WTC11 (cell line): ENCODE measurements at regions not wholly inside any gene's neighbourhood (a gene's known extent, or its start where the extent isn't known, plus 50 kb on each side); places are given as distances from the start of the nearest gene placed in this dataset.

Source experiments
- ATAC-seq: fragments of 200-7000 bp; cut with Tn5 transposase; 2 replicates; pipeline ENCODE4 v1.10.0; 2021; ENCODE audit warnings: mild to moderate bottlenecking, moderate library complexity
- CTCF ChIA-PET: fragments of 300-600 bp; sonication (Branson Sonifier 250); formaldehyde crosslinking; loops from one replicate; lab custom pipeline; 2021; ENCODE audit warnings: antibody characterized with exemption; lab: Charles Lee
- POLR2A ChIA-PET: fragments of 350-600 bp; sonication (Branson Sonifier 250); formaldehyde crosslinking; loops from one replicate; lab custom pipeline; 2021; ENCODE audit warnings: antibody characterized with exemption; lab: Charles Lee
- DNase-seq: peaks from one replicate; pipeline ENCODE4 v3.0.0; 2021; ENCODE audit warnings: low spot score
- H3K27ac Mint-ChIP-seq: 2 replicates; pipeline ENCODE4 v1.8.0; 2021; ENCODE audit warnings: mixed read lengths
- H3K27me3 Mint-ChIP-seq: 2 replicates; pipeline ENCODE4 v1.8.0; 2021; ENCODE audit warnings: low read depth, mild to moderate bottlenecking, moderate library complexity, mixed read lengths
- H3K36me3 Mint-ChIP-seq: 2 replicates; pipeline ENCODE4 v1.8.0; 2021; ENCODE audit warnings: mixed read lengths
- H3K4me1 Mint-ChIP-seq: 2 replicates; pipeline ENCODE4 v1.8.0; 2022; ENCODE audit warnings: mixed read lengths
- H3K4me3 Mint-ChIP-seq: 2 replicates; pipeline ENCODE4 v1.8.0; 2021; ENCODE audit warnings: mild to moderate bottlenecking, moderate library complexity, mixed read lengths
- H3K9me3 Mint-ChIP-seq: 2 replicates; pipeline ENCODE4 v1.8.0; 2021; ENCODE audit warnings: mixed read lengths
- AFF4 ChIP-seq: sonication (generic); formaldehyde crosslinking; IDR thresholded peaks from 2 replicates; pipeline ENCODE4 v1.8.1; 2023; ENCODE audit warnings: mild to moderate bottlenecking, missing genetic modification reagents, borderline replicate concordance
- ARID4B ChIP-seq: sonication (generic); formaldehyde crosslinking; IDR thresholded peaks from 2 replicates; pipeline ENCODE4 v1.8.0; 2023; ENCODE audit warnings: missing genetic modification reagents, mild to moderate bottlenecking, borderline replicate concordance
- ATF2 ChIP-seq: sonication (generic); formaldehyde crosslinking; IDR thresholded peaks from 2 replicates; pipeline ENCODE4 v1.8.1; 2022; ENCODE audit warnings: low read depth, missing genetic modification reagents, borderline replicate concordance
- EMX1 ChIP-seq: fragments of 250-450 bp; sonication (Bioruptor Pico); IDR thresholded peaks from 2 replicates; pipeline ENCODE4 v1.8.0; 2021; ENCODE audit warnings: mild to moderate bottlenecking
- FOXJ3 ChIP-seq: sonication (generic); formaldehyde crosslinking; IDR thresholded peaks from 2 replicates; pipeline ENCODE4 v1.9.0; 2021; ENCODE audit warnings: missing genetic modification reagents, mild to moderate bottlenecking, borderline replicate concordance
- FOXK1 ChIP-seq: sonication (generic); formaldehyde crosslinking; IDR thresholded peaks from 2 replicates; pipeline ENCODE4 v1.8.0; 2022; ENCODE audit warnings: mild to moderate bottlenecking, moderate library complexity, missing genetic modification reagents
- IRF2 ChIP-seq: sonication (generic); formaldehyde crosslinking; IDR thresholded peaks from 2 replicates; pipeline ENCODE4 v1.8.0; 2022; ENCODE audit warnings: low read depth, missing genetic modification reagents, borderline replicate concordance
- JAZF1 ChIP-seq: fragments of 250-450 bp; sonication (Bioruptor Pico); IDR thresholded peaks from 2 replicates; pipeline ENCODE4 v1.9.0; 2021; ENCODE audit warnings: moderate library complexity, mild to moderate bottlenecking, inconsistent platforms
- KAT7 ChIP-seq: sonication (generic); formaldehyde crosslinking; IDR thresholded peaks from 2 replicates; pipeline ENCODE4 v1.8.1; 2023; ENCODE audit warnings: missing genetic modification reagents, mild to moderate bottlenecking, borderline replicate concordance
- MAX ChIP-seq: sonication (generic); formaldehyde crosslinking; IDR thresholded peaks from 2 replicates; pipeline ENCODE4 v1.8.0; 2022; ENCODE audit warnings: mild to moderate bottlenecking, missing genetic modification reagents
- TP53 ChIP-seq: sonication (generic); formaldehyde crosslinking; IDR thresholded peaks from 2 replicates; pipeline ENCODE4 v1.8.1; 2023; ENCODE audit warnings: mild to moderate bottlenecking, missing genetic modification reagents
- ZNF138 ChIP-seq: sonication (generic); formaldehyde crosslinking; conservative IDR thresholded peaks from 2 replicates; pipeline ENCODE4 v1.8.1; 2022; ENCODE audit warnings: mild to moderate bottlenecking, moderate library complexity, missing genetic modification reagents
- ZNF219 ChIP-seq: sonication (generic); formaldehyde crosslinking; IDR thresholded peaks from 2 replicates; pipeline ENCODE4 v1.8.0; 2023; ENCODE audit warnings: missing genetic modification reagents, mild to moderate bottlenecking, borderline replicate concordance
- ZNF396 ChIP-seq: fragments of 250-450 bp; sonication (Bioruptor Pico); IDR thresholded peaks from 2 replicates; pipeline ENCODE4 v1.8.0; 2021; ENCODE audit warnings: mild to moderate bottlenecking, moderate library complexity, borderline replicate concordance
- ZNF423 ChIP-seq: fragments of 250-450 bp; sonication (Bioruptor Pico); IDR thresholded peaks from 2 replicates; pipeline ENCODE4 v2.1.2; 2022; ENCODE audit warnings: mild to moderate bottlenecking, moderate library complexity
- ZNF425 ChIP-seq: fragments of 250-450 bp; sonication (Bioruptor Pico); conservative IDR thresholded peaks from 2 replicates; pipeline ENCODE4 v1.9.0; 2021; ENCODE audit warnings: mild to moderate bottlenecking
- ZNF512 ChIP-seq: sonication (generic); formaldehyde crosslinking; IDR thresholded peaks from 2 replicates; pipeline ENCODE4 v1.8.1; 2022; ENCODE audit warnings: missing genetic modification reagents, borderline replicate concordance

GRCh38 chr21:15366555-15366954 lies 301.8 kb upstream of the NRIP1 start:
- no peak for ATAC-seq
- ChIA-PET POLR2A (no interaction called here), CTCF (interaction anchor here (1.7 kb wide), 1 partner anchor 154 kb away, joined by 4 read pairs; no protein-coding TSS in a partner anchor)
- Mint-ChIP-seq H3K36me3 (peaks cover 17% of the 10 kb centered on the region), H3K27ac (peak overlapping the region; percentile 95), H3K9me3 (peaks cover 13% of the 10 kb centered on the region), H3K27me3 (no peaks in the 10 kb centered on the region), H3K4me1 (peaks cover 31% of the 10 kb centered on the region), H3K4me3 (peak overlapping the region; percentile 20; the same call in 1 of the 2 replicates)
- TF ChIP-seq ZNF138 (CRISPR knock-in tag) (no peak), FOXJ3 (CRISPR knock-in tag) (no peak), EMX1 (no peak), ZNF219 (CRISPR knock-in tag) (no peak), IRF2 (CRISPR knock-in tag) (no peak), MAX (CRISPR knock-in tag) (no peak), FOXK1 (CRISPR knock-in tag) (no peak), KAT7 (no peak), ZNF423 (CRISPR knock-in tag) (no peak), ZNF512 (CRISPR knock-in tag) (no peak), ARID4B (no peak), JAZF1 (CRISPR knock-in tag) (no peak), TP53 (CRISPR knock-in tag) (no peak), ZNF425 (CRISPR knock-in tag) (no peak), AFF4 (CRISPR knock-in tag) (no peak), ATF2 (CRISPR knock-in tag) (no peak), ZNF396 (CRISPR knock-in tag) (no peak)
- no peak for DNase-seq
